Fibroblast of skin of right quadriceps (primary cell): ENCODE measurements at regions not wholly inside any gene's neighbourhood (a gene's known extent, or its start where the extent isn't known, plus 50 kb on each side); places are given as distances from the start of the nearest gene placed in this dataset.
"Not testable (repeated sequence)": the region's sequence is repeated elsewhere in the genome, so short reads cannot be mapped to it uniquely, and the experiment has no call there.

ENCODE experiments used
- DNase-seq: peaks from one replicate; pipeline ENCODE4 v3.0.0-alpha.2; 2013

DNA sequence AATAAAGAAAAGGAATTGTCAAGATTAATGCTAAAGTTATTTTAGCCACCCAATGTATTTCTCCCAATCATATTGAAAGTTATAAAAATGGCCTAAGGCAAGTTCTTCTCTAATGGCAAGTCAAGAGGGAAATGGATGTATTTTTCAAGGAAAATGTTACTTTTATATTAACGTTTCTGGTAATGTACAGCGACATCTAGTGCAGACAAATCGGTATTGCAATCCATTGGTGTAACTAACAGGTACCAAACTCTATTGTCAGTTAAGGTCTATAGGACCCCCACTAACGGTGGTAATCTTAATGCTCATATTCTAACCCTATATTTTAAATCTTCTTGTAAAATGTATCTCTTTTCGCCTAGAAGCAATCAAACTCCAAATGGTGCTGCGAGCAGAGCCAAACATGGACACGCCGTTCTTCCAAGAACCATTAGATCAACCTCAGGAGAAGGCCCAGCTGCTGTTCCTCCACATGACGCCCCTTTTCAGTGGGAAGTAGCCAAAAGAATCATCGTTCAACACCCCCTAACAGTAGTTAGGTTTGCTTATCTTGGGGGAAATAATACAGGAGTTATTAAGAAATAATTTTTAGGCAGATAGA lies 98.5 kb upstream of the PABPC3 start:
- DNase-seq: peak; percentile 19

DNA sequence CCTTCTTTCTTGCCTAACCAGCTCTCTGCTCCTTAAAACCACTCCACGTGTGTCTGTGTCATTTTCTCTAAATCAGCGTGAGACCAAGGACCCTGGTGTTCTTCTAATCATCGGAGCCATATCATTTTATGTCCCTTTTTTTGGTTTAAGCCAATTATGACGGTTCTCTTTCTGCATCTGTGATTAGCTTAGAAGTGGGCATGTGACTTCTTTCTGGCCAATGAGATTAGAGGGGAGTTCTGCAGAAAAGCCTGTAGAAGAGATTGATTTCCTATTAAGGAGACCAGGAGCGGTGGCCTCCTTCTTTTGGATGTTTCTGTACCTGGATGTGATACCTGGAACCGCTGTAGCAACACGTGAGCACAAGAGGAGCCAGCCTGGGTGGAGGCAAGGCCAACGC lies 97.5 kb upstream of the PABPC3 start:
- no peak for DNase-seq

DNA sequence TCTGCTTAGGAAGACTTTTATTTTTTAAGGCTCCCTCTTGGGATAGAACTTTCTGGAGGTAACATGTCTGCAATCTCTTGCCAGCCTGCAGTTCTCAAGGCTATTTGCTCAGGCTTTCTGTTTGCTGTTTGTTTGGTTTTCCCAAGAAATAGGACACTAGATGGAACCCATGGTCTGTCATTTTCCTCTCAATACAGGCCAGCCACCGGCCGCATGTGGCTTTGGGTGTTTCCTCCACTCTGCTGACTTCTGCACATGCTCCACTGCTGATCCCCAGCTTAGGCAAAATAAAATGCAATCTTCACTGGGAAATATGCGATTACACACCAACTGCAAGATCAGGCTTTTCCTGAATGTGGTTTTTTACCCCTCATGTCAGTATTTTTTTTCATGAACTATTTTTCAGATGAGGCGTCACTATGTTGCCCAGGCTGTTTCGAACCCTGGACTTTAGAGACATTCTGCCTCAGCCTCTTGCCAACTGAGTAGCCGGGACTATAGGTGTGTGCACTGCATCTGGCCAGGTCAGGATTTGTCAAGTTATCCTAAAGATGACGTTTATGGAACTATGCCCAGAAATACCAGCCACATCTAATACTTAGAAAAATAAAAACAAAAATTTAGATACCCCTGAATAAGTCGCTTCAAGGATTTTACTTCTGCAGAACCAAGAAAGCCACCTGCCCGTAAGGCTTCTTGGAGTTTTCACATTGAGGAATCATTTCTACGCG lies 94.3 kb upstream of the PABPC3 start:
- no peak for DNase-seq

DNA sequence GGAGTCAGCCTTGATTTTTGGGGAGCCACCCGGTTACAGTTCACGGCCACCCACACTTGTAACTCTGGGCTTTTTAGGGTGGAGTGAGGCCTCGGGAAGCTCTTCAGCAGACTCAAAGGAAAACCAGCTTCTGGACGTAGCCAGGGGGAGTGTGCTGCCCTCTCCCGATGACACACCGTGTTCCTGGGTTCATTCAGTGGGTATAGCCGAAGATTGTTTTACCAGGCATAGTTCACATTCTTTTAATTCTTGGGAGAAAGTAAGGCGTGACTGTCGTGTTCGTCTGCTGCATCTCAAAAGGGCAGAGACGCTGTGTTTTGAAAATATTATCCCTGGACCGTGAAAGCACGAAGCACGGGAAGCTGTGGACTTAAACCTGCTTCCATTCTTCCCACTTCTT lies 93.6 kb upstream of the PABPC3 start:
- peak; percentile 2 for DNase-seq

DNA sequence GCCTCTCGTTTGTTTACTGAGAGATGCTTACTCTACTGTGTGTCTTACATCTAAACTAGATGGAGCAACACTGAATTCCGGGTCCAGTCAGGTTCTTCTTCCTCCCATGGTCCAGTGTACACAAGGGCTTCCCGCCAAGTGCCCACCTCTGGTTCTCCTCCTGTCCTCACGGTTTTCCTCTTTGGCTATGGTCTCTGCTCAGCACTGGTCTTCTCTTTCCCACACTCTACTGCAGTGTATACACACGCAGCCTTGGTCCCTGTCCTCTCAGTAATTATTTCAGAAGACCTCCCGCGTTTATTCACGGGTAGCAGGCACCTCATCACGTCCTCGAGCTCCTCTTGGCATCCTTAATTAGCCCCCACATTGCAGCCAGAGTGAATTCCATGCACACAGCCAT lies 91.4 kb upstream of the PABPC3 start:
- not testable (repeated sequence) for DNase-seq

DNA sequence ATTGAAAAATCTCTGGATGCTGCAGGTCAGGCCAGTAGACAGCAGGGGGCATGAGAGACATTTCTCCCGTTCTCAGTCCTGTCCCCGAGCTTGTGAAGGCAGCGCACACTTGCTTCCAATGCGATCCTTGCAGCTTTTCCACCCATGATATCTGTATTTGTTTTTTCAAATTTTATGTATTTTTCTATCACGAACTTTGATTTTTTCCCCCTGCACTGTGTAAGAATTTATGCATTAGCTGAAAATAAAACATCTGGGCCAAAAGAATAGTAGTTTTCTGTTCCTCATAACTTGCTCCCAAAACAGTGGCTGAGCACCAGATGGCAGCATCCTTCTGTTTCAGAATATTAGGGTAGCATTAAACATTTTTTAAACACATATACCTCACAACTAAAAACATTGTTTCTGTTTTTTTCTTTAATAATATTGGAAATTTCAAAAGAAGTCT lies 90.9 kb upstream of the PABPC3 start:
- peak; percentile 2 for DNase-seq

DNA sequence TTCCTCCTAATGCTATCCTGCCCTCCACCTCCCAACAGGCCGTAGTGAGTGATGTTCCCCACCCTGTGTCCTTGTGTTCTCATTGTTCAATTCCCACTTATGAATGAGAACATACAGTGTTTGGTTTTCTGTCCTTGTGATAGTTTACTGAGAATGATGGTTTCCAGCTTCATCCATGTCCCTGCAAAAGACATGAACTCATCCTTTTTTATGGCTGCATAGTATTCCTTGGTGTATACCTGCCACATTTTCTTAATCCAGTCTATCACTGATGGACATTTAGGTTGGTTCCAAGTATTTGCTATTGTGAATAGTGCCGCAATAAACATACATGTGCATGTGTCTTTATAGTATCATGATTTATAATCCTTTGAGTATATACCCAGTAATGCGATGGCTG lies 88.5 kb upstream of the PABPC3 start:
- not testable (repeated sequence) for DNase-seq

DNA sequence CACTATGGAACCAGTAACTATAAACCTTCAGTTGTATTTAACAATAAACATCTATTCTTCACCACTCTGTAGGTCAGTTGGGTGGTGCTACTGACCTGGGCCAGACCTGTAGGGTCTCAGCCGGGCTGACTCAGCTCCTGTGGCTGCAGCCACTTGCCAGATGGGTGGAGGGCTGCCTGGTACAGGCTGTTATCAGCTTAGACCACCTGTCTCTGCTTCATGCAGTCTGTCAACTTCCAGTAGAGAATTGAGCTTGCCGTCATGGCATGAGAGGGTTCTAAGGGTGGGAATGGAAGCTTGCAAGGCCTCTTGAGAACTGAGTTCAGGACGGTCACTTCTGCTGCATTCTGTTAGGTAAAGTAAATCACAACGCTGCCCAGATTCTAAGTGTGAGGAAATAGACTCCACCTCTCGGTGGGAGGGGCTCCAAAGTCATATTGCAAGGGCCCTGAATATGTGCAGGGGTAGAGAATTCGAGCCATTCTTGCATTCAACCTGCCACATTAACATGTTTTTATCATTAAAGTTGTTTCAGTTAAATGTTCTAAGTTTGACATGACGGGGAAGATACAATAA lies 81.5 kb upstream of the PABPC3 start:
- DNase-seq: not testable (repeated sequence)

DNA sequence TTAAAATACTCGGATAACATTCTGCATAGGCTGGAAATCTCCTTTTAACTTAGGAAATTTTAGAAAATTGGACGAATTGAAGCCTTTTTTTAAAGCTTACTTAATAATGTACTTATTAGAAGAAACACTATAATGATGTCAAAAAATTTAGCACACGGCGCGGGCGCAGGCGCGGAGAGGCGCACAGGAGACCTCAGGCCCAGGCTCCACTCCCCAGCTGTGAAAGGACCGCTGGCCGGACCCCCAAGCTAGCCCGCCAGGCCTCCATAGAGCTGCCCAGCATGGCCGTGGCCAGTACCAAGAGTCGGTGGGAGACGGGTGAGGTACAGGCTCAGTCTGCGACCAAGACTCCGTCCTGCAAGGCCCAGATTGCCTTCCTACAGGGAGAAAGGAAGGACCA lies 78.8 kb upstream of the PABPC3 start:
- not testable (repeated sequence) for DNase-seq

DNA sequence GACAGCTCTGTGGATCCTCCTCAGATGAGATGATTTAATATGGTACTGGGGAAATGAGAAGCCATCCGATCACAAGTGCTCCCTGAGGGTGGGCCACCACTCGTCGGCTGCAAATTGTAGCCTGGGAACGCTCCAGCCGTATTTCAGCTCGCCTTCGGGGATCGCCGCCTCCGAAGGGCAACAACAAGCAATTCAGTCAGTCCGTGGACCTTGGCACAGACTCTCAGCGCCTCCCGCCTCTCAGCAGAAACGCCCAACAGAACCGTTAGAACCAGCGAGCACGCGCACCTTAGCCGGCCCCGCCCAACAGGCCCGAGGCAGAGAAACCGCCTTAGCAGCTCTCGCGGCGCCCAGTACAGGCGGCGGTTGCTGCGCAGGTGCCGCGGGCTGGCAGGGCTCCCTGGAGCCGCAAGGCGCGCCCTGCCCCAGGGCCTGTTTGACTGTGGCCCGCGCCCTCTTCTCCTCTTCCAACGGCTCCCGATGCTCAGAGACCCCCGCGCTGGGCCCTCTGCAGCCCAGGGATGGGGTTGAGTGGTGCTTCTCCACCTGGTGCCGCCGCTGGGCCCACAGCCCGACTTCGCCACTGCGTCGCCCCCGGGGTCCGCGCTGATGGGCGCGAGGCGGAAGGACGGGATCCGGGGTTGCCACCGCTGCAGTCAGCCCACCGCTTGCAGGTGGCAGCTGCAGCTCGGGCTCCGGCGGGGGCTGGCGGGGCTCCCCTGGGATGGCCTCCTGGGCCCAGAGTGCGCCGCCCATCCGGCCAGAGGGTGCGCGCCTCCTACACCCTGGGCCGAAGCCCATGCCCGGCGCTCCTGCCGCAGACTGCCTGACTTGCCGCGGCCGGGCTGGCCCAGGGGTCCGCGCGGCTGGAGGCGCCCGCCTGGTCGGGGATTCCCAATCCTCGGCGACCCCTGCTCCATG lies 77.9 kb upstream of the PABPC3 start:
- DNase-seq: not testable (repeated sequence)

DNA sequence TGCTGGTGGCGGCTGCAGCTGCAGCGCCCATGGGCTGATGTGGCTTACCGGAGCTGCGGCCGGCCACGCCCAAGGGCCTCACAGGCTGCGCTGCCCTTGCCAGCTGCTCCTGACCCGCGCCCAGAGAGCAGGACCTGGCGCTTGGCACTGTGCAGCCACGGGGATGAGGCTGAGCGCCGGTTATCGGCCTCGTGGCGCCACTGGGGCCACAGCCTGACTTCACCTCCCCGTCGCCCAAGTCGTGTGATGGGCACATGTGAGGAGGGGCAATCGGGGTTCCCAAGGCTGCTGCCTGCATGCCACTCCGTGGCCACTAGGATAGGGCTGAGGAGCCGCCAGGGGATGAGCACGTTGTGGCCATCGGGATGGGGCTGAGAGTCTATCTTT lies 77.2 kb upstream of the PABPC3 start:
- DNase-seq: no peak

DNA sequence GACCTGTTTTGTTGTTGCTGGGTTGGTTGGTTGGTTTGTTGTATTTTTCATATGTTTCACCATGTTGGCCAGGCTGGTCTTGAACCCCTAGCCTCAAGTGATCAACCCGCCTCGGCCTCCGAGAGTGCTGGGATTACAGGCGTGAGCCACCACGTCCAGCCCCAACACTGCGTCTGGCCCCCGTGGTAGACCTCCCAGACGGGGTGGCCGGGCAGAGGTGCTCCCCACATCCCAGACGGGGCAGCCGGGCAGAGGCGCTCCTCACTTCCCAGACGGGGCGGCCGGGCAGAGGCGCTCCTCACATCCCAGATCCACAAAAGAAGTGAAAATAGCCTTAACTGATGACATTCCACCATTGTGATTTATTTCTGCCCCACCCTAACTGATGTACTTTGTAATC lies 76.2 kb upstream of the PABPC3 start:
- DNase-seq: not testable (repeated sequence)

DNA sequence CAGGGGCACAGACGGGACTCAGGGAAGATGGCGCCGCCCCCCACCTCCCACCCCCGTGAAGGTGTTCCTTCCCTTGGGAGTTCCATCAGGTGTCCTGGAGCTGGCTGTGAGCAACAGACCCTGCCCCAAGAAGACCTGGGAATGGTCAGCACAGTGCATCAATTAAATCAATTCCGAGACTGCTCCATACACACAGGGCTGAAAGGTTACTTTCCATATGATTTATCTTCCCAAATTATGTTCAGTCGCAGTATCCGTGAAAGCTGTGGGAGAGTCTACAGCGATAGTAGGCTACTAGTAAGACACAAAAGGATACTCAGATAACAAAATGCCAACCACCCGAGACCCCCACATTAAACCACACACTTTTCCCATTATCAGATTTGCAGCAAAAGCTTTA lies 71.8 kb upstream of the PABPC3 start:
- no peak for DNase-seq

DNA sequence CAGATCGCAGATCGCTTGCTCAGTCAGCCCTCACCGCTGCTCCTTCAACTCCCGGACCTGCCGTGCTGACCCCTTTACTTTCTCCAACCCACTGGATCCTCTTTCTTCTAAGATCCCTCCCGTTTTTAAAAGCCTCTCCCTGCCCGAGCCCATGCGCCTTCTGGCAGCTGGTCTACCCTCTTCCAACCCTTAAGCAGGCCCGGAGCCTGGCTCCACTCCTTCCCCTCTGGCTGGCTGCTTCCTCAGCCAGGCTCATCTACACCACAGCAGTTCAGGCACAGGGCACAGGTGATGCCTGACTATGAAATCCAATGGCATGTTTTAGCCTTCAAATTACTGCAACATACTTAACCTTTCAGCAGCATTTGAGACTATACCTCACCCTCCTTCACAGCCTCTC lies 63.8 kb upstream of the PABPC3 start:
- no peak for DNase-seq

DNA sequence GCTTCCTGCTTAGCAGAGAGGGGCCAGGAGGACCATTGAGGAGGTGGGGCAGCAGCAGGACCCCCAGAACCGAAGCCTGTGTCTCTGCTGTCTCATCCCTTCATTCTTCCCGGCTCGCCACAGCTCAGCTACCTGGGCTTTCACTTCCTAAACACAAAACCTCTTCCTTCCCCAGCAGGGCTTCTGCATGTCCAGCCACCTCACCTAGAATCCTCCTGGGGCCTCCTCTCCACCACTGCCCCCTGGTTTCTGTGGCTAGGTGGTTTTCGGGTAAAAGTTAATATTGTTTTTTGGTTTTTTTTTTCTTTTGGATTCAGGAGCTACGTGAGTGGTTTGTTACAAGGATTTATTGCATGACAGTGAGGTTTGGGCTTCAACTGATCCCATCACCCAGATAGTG lies 61.8 kb upstream of the PABPC3 start:
- DNase-seq: no peak

DNA sequence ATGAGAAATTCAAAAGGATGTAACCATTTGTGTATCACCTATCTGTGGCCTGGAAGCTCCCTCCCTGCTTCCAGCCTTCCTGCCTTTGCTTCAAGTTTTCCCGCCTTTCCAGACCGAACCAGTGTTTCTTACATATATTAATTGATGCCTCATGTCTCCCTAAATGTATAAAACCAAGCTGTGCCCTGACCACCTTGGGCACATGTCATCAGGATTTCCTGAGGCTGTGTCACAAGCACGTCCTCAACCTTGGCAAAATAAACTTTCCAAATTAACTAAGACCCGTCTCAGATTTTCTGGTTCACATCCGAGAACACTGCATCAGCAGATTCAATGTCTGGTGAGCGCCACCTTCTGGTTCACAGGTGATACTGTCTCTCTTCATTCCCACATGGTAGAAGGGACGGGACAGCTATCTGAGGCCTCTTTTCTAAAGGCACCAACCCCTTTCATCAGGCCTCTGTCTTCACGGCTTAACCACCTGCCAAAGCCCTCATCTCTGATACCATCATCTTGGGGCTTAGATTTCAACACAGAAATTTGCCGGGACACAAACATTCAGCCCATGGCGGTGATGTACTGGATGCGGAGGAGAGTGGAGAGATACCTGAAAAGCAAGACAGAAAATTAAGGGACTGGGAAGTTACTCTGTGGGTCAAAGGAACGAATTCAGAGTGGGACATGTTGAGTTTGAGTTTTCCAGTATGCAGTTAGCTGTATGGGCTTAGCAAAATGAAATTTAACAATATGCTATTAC lies 58.7 kb upstream of the PABPC3 start:
- DNase-seq: peak; percentile 31

DNA sequence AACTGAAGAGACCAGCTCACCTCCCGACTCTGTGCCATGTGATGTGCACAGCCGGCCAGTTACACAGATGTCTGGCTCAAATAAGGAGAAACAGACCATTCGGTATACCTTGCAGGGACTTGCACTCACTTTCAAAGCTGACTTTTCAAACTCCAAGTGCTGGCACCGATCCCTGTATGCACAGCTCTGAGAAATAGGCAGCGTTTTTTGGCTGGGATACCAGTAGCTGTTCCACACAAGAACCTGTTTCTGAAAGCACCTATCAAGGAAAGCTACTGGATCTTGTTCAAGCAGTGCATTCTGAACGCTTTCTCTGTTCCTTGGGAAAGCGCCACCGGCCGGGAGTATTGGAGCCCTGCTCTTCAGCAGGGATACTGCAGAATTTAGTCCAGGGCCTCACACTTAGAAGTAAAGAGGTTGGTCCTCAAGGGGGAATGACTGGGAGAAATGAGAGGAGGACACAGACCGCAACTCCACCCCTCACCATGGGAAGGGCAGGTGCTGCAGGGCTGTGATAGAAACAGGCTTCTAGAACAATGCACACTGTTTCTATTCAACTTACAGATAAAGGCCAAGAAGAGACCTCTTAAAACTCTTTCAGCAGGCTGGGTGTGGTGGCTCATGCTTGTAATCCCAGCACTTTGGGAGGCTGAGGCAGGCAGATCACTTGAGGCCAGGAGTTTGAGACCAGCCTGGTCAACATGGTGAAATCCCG lies 53.6 kb upstream of the PABPC3 start:
- no peak for DNase-seq

DNA sequence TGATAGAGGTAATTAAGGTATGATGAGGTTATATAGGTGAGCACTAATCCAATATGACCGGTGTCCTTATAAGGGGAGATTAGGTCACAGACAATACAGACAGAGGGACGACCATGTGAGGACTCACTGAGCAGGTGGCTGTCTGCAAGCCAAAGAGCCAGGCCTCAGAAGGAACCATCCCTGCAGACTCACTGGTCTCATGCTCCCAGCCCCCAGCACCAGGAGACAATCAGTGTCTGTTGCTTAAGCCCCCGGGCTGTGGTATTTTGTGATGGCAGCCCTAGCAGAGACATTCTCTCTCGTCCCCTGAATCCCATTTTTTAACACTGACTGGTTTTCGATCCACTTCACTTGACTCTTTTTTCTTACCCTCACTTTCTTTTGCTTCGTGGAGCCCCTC lies 51.9 kb upstream of the PABPC3 start:
- no peak for DNase-seq
